Spleen (tissue), 11 donors: ENCODE measurements at regions not wholly inside any gene's neighbourhood (a gene's known extent, or its start where the extent isn't known, plus 50 kb on each side); places are given as distances from the start of the nearest gene placed in this dataset.

Source experiments
- DNase-seq: peaks from one replicate; pipeline ENCODE4 v3.0.0-alpha.2; 2020
- H3K27ac ChIP-seq, 8 donors: fragments of 200-600 bp; sonication (generic) in 7 of 8; 1 replicate in 4 of 8; 2 replicates in 4 of 8; pipeline versions ENCODE4 v1.5.0 to v1.8.0; 2016 to 2021; ENCODE audit warnings: inconsistent platforms in 4 of 8, mild to moderate bottlenecking in 4 of 8, moderate library complexity in 1 of 8
- H3K27me3 ChIP-seq, 7 donors: fragments of 200-600 bp; sonication (generic) in 6 of 7; replicated peaks in 1 of 7; 1 replicate in 4 of 7; 2 replicates in 3 of 7; pipeline versions ENCODE4 v1.5.0 to v1.8.0; 2016 to 2021; ENCODE audit warnings: inconsistent platforms in 3 of 7, mild to moderate bottlenecking in 1 of 7
- H3K36me3 ChIP-seq, 6 donors: fragments of 200-600 bp; sonication (generic) in 5 of 6; 1 replicate in 4 of 6; 2 replicates in 2 of 6; pipeline versions ENCODE4 v1.5.0 to v1.8.0; 2016 to 2021; ENCODE audit warnings: inconsistent platforms in 2 of 6
- H3K4me1 ChIP-seq, 6 donors: fragments of 200-600 bp; sonication (generic) in 5 of 6; 1 replicate in 3 of 6; 2 replicates in 3 of 6; pipeline versions ENCODE4 v1.5.0 to v1.8.0; 2016 to 2021; ENCODE audit warnings: inconsistent platforms in 3 of 6
- H3K4me3 ChIP-seq, 8 donors: fragments of 200-600 bp; sonication (generic) in 7 of 8; 1 replicate in 4 of 8; 2 replicates in 4 of 8; pipeline versions ENCODE4 v1.5.0 to v1.8.0; 2016 to 2021; ENCODE audit warnings: inconsistent platforms in 4 of 8, mild to moderate bottlenecking in 4 of 8, moderate library complexity in 2 of 8
- H3K9me3 ChIP-seq, 8 donors: fragments of 200-600 bp; sonication (generic) in 7 of 8; 1 replicate in 4 of 8; 2 replicates in 4 of 8; pipeline versions ENCODE4 v1.5.0 to v1.8.0; 2016 to 2021; ENCODE audit warnings: inconsistent platforms in 4 of 8
- CTCF ChIP-seq, 11 experiments: fragments of 200-600 bp in 7 of 11; fragments of 450-650 bp in 4 of 11; sonication (generic) in 4 of 11; IDR thresholded peaks in 8 of 11; conservative IDR thresholded peaks in 3 of 11; 1 replicate in 7 of 11; 2 replicates in 4 of 11; pipeline versions ENCODE4 v1.4.0 to v1.8.0; 2016 to 2021; ENCODE audit warnings: antibody characterized with exemption in 11 of 11, inconsistent platforms in 4 of 11, mild to moderate bottlenecking in 1 of 11
- POLR2A ChIP-seq, 3 donors: fragments of 450-650 bp; IDR thresholded peaks; one replicate each; pipeline ENCODE4 v1.5.1; 2017; ENCODE audit warnings: antibody characterized with exemption in 3 of 3, mild to moderate bottlenecking in 1 of 3
- POLR2AphosphoS5 ChIP-seq, 3 donors: sonication (generic); formaldehyde crosslinking; IDR thresholded peaks; one replicate each; pipeline ENCODE4 v1.5.1; 2017; ENCODE audit warnings: antibody characterized with exemption in 3 of 3
- WGBS, 5 donors: extraction: QIAGEN DNeasy Blood & Tissue Kit in 3 of 5; methylation state at CpG; one replicate each; pipeline versions ENCODE4 v1.1.5 to v1.1.7; 2013 to 2018; 5-methylcytosine and 5-hydroxymethylcytosine counted together
- intact Hi-C: fragments of 100-400 bp; cut with DNase I; formaldehyde crosslinking; loops from one replicate; pipeline ENCODE4 v1.15.0; 2023; ENCODE audit warnings: low total_unique reads
- donor health status: healthy with polysubstance abuse.
- donor health status: DM: no; HTN: no; CAD: no; lungs with moderate emphysema.
- donor health status: DM: no; HTN: no; CAD: no.
- donor health status: Bipolar disorder and iron deficiency.
- donor health status: healthy.
- donor health status: DM: no; HTN: no; CAD: no.
- donor health status: DM: yes; HTN: yes; CAD: no.

GRCh38 chr2:223219872-223220657 lies 168.1 kb downstream of the KCNE4 start:
- Histone ChIP-seq H3K36me3 (no peaks in the 10 kb centered on the region), H3K27me3 (no peaks in the 10 kb centered on the region), H3K27ac (no peak overlapping the region), H3K9me3 (no peaks in the 10 kb centered on the region), H3K4me3 (no peak overlapping the region), H3K4me1 (no peaks in the 10 kb centered on the region)
- intact Hi-C loops = no loop called here
- WGBS, 5 donors = 72 to 79% (median 75%) methylated on average over 9 of the region's 9 CpGs
- no peak for TF ChIP-seq POLR2AphosphoS5 (IDR thresholded peaks at IDR 0.05)
- TF ChIP-seq CTCF (IDR thresholded peaks at IDR 0.05 in 8 of 11, conservative IDR thresholded peaks at IDR 0.05 in 3 of 11) = no peak
- no peak for TF ChIP-seq POLR2A (IDR thresholded peaks at IDR 0.05)
- no peak for DNase-seq

- Histone ChIP-seq H3K4me3 (no peak overlapping the region), H3K36me3 (no peaks in the 10 kb centered on the region), H3K27me3 (no peaks in the 10 kb centered on the region), H3K9me3 (no peaks in the 10 kb centered on the region), H3K4me1 (no peaks in the 10 kb centered on the region), H3K27ac (no peak overlapping the region)
- no peak for DNase-seq
- intact Hi-C loops = no loop called here
- no peak for TF ChIP-seq POLR2A (IDR thresholded peaks at IDR 0.05)
- TF ChIP-seq POLR2AphosphoS5 (IDR thresholded peaks at IDR 0.05) = no peak
- TF ChIP-seq CTCF (IDR thresholded peaks at IDR 0.05 in 8 of 11, conservative IDR thresholded peaks at IDR 0.05 in 3 of 11) = no peak
- 48 to 57% (median 52%) methylated on average over 1 of the region's 1 CpG; no CpG with 5 or more reads in 1 of the 5 donors for WGBS, 5 donors
Observed at GRCh38 chr2:223220658-223220925, 168.6 kb downstream of the KCNE4 start.

- no peak overlapping the region for H3K27ac ChIP-seq
- DNase-seq = no peak
- 68 to 84% (median 80%) methylated on average over 4 of the region's 4 CpGs for WGBS, 5 donors
- TF ChIP-seq CTCF (IDR thresholded peaks at IDR 0.05 in 8 of 11, conservative IDR thresholded peaks at IDR 0.05 in 3 of 11) (no peak), POLR2A (IDR thresholded peaks at IDR 0.05) (no peak), POLR2AphosphoS5 (IDR thresholded peaks at IDR 0.05) (no peak)
- no peak overlapping the region for H3K4me3 ChIP-seq
- no peaks in the 10 kb centered on the region for H3K36me3 ChIP-seq
- no peaks in the 10 kb centered on the region for H3K4me1 ChIP-seq
- intact Hi-C loops = no loop called here
- no peaks in the 10 kb centered on the region for H3K27me3 ChIP-seq
- H3K9me3 ChIP-seq = no peaks in the 10 kb centered on the region
Observed at GRCh38 chr2:223221139-223221835, 169.3 kb downstream of the KCNE4 start.

- Histone ChIP-seq H3K9me3 (no peaks in the 10 kb centered on the region), H3K4me1 (no peaks in the 10 kb centered on the region), H3K36me3 (no peaks in the 10 kb centered on the region), H3K4me3 (no peak overlapping the region), H3K27me3 (no peaks in the 10 kb centered on the region), H3K27ac (no peak overlapping the region)
- WGBS, 5 donors = 78 to 82% (median 79%) methylated on average over 2 of the region's 2 CpGs
- TF ChIP-seq POLR2AphosphoS5 (IDR thresholded peaks at IDR 0.05) (no peak), CTCF (IDR thresholded peaks at IDR 0.05 in 8 of 11, conservative IDR thresholded peaks at IDR 0.05 in 3 of 11) (no peak)
- DNase-seq = no peak
- intact Hi-C loops = no loop called here
Observed at GRCh38 chr2:223222397-223222796, 170.4 kb downstream of the KCNE4 start.
